GM12872 (cell line): ENCODE measurements at regions not wholly inside any gene's neighbourhood (a gene's known extent, or its start where the extent isn't known, plus 50 kb on each side); places are given as distances from the start of the nearest gene placed in this dataset.

Experiments used
- TF ChIP-seq, protein P1 (sequence below): IDR thresholded peaks from 3 replicates; pipeline ENCODE4 v1.5.1; 2011; ENCODE audit warnings: low read depth, mild to moderate bottlenecking, low read length, moderate library complexity; ENCODE audit not compliant: insufficient read depth

DNA sequence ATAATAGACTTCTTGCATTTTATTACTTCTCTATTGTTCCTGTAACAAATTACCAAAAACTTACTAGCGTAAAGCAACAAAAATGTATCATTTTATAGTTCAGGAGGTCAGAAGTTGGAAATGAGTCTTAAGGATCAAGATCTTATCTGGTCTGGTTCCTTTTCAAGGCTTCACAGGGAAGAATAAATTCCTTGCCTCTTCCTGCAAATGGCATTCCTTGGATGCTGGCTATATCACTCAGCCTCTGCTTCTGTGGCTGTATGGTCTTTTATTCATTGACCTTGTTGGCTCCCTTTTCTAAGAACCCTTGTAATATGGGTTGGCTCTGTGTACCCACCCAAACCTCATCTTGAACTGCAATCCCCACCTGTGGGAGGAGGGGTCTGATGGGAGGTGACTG lies 478.4 kb upstream of the THBS1 start:
- TF ChIP-seq, protein P1, sequence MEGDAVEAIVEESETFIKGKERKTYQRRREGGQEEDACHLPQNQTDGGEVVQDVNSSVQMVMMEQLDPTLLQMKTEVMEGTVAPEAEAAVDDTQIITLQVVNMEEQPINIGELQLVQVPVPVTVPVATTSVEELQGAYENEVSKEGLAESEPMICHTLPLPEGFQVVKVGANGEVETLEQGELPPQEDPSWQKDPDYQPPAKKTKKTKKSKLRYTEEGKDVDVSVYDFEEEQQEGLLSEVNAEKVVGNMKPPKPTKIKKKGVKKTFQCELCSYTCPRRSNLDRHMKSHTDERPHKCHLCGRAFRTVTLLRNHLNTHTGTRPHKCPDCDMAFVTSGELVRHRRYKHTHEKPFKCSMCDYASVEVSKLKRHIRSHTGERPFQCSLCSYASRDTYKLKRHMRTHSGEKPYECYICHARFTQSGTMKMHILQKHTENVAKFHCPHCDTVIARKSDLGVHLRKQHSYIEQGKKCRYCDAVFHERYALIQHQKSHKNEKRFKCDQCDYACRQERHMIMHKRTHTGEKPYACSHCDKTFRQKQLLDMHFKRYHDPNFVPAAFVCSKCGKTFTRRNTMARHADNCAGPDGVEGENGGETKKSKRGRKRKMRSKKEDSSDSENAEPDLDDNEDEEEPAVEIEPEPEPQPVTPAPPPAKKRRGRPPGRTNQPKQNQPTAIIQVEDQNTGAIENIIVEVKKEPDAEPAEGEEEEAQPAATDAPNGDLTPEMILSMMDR: no peak

DNA sequence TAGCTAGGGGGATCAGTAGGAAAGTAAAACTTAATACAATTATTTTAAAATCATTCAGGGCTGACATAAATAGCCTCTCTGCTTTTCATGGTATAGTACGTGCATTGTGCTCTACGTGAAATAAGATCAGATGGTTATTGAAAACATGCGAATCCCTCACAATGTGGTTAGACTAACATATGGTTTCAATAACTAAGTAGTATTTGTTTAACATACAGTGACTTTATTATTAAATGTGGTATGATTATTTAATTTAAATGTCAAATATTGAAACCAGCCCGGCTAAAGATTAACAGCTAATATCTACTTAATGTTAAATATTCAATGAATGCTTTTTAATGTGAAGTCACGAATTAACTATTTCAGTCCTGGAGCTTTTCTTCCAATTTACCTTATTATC lies 473.9 kb upstream of the THBS1 start:
- TF ChIP-seq, protein P1: no peak

DNA sequence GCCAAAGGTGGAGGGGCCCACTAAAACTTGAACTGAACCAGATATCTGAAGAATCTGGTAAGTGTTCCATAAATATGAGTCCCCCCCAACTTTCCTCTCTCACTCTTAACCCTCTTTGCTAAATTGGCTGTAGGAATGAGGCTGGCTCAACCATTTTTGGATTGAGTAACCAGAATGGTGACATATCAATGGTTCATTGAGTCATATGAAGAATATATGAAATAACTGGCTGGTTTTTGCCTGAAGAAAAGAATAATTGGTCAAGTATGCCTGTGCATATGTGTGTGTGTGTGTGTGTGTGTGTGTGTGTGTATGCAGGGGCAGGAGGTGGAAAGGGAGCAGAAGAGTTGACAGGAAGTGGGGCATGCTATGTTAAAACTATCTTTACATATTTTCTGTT lies 472.9 kb upstream of the THBS1 start:
- TF ChIP-seq, protein P1: no peak

DNA sequence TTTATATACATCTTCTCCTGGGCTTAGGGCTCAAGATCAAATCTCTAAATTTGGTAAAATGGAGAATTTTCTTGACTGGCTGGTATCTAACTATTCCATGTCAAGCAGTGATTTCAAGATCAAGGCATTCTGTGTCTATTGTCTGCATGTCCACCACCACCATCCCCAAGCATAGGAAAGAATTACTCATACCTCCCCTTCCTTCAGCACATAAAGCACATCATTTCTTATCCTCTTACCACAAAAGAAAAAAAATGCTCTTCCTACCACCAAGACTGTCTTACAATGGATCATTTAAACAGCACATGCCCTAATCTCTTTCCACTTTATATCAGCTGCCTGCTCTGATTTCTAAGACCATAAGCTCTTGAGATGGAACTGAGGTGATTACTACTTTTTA lies 470.5 kb upstream of the THBS1 start:
- TF ChIP-seq, protein P1: no peak

DNA sequence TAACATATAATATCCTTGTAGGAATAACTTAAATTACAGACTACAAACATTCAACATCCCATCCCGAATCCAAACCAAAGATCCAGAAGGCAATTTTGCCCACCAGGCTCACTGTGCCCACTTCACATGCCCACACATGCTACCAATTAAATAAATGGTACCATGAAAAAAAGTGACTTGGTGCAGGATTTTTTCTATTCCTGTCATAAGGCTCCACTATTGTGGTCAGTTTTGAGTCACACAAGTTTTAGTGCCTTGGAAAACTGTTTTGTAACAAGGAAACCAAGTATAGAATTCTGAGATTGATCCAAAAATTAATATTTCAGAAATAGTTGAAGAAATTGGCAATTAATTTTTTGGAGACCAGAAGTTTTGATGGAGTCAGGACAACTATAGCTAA lies 470.1 kb upstream of the THBS1 start:
- TF ChIP-seq, protein P1: no peak

DNA sequence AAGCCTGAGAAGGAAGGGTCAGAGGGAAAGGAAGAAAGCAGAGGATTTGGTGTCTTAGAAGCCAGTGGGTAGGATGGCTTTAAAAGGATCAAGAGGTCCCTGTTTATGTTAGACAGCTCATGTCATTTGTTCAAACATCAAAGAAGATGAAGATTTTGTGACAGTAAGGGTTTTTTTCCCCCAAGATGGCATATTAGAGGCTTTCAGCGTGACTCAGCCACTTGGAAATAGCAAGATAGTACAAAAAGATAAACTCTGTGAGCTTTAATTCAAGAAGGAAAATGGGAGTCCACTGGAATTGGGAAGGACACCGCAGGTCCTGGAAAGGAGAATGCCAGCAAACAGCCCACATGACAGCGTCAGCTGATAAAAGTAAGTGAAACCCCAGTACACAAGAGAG lies 467.1 kb upstream of the THBS1 start:
- TF ChIP-seq, protein P1: no peak

DNA sequence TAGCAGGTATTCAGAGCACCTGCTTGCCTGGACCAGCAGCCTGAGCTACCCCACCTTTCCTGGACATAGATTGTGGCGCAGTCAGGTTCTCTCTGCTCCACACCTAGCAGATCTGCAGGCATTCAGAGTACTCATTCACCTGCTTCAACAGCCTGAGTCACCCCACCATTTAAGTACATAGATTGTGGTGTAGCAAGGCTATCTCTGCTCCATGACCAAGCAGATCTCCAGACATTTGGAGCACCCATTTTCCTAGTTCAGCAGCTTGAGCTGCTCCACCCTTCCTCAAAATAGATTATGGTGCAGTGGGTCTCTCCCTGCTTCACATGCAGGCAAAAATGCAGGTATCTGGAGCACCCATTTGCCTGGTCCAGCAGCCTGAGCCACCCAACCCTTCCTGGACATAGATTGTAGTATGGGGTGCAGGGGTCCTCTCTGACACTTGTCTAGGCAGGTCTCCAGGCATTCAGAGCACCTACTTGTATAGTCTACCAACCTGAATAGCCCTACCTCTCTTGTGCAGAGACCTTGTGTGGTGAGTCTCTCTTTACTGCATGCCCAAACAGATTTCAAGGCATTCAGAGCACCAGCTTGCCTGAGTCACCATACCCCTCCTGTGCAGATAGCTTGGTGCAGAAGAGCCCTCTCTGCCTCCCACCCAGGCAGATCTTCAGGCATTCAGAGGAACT lies 466.0 kb upstream of the THBS1 start:
- TF ChIP-seq, protein P1: no peak
